ENCODE measurements at regions not wholly inside any gene's neighbourhood (a gene's known extent, or its start where the extent isn't known, plus 50 kb on each side); places are given as distances from the start of the nearest gene placed in this dataset.

- no peak for TF ChIP-seq CTCF (IDR thresholded peaks at IDR 0.05; ENCODE audit: low read depth, low read length)
- no peak for TF ChIP-seq EZH2phosphoT487 (IDR thresholded peaks at IDR 0.05; ENCODE audit: low read depth)
These were observed 185.7 kb downstream of the GIPC2 start for GRCh38 chr1:78231477-78231876.

Data from OCI-LY3 (cell line).